DOHH2 (cell line): ENCODE measurements at regions not wholly inside any gene's neighbourhood (a gene's known extent, or its start where the extent isn't known, plus 50 kb on each side); places are given as distances from the start of the nearest gene placed in this dataset.

Experiments used
- EZH2phosphoT487 ChIP-seq: fragments of 200-600 bp; sonication (generic); IDR thresholded peaks from 2 replicates; pipeline ENCODE4 v1.6.1; 2017; ENCODE audit warnings: borderline replicate concordance, mild to moderate bottlenecking, antibody characterized with exemption, low read length, moderate library complexity, mixed read lengths
- TF ChIP-seq, protein P1 (sequence below): fragments of 200-600 bp; sonication (generic); IDR thresholded peaks from one replicate; pipeline ENCODE4 v1.5.1; 2014; ENCODE audit warnings: antibody characterized with exemption, mild to moderate bottlenecking, low read depth, low read length; ENCODE audit not compliant: poor library complexity, severe bottlenecking

DNA sequence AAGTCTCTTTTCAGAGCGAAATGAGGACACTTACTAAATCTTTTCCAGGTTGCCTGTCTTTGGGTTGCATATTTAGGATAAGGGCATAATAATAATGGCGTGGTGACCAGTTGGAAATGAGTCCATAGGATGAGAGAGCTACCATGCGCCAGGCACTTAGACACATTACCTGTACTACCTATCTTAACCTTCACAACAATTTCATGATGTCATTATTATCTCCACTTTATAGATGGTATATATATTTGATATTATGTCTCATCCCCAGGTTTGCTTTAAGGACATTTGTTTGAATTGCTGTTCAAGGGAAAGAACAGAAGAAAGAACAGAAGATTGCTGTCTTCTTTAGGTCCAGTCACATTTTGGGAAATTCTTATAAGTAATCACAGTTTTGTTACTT is 182.0 kb upstream of the STARD13 start:
- TF ChIP-seq, protein P1, sequence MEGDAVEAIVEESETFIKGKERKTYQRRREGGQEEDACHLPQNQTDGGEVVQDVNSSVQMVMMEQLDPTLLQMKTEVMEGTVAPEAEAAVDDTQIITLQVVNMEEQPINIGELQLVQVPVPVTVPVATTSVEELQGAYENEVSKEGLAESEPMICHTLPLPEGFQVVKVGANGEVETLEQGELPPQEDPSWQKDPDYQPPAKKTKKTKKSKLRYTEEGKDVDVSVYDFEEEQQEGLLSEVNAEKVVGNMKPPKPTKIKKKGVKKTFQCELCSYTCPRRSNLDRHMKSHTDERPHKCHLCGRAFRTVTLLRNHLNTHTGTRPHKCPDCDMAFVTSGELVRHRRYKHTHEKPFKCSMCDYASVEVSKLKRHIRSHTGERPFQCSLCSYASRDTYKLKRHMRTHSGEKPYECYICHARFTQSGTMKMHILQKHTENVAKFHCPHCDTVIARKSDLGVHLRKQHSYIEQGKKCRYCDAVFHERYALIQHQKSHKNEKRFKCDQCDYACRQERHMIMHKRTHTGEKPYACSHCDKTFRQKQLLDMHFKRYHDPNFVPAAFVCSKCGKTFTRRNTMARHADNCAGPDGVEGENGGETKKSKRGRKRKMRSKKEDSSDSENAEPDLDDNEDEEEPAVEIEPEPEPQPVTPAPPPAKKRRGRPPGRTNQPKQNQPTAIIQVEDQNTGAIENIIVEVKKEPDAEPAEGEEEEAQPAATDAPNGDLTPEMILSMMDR: no peak
- no peak for TF ChIP-seq EZH2phosphoT487
